ENCODE measurements at regions not wholly inside any gene's neighbourhood (a gene's known extent, or its start where the extent isn't known, plus 50 kb on each side); places are given as distances from the start of the nearest gene placed in this dataset.
"Not testable (repeated sequence)": the region's sequence is repeated elsewhere in the genome, so short reads cannot be mapped to it uniquely, and the experiment has no call there.

DNA sequence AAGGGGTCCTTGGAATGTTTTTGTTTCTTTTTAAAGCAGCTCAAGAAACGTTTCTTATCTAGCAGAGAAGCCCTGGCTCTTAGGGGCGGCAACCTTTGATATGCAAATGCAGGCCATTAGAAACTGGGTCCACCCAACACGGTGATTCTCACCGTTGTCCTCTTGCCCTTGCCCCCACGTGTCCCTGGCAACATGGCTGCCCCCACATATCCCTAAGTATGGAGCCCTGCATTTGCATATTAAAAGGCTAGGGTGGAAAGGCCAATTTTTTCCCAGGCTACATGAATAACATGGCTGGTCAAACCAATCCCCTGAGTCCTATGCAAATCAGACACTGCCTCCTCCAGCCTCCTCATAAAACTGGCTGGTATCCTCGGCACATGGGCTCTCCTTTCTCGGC, 230.1 kb upstream of the SPOPL start:
- peak overlapping the region; percentile 47 for H3K27ac ChIP-seq (ENCODE audit: low read depth, low read length)
- H3K4me1 ChIP-seq (ENCODE audit: control insufficient read depth, insufficient read depth, low read length), result peaks cover 49% of the 10 kb centered on the region

DNA sequence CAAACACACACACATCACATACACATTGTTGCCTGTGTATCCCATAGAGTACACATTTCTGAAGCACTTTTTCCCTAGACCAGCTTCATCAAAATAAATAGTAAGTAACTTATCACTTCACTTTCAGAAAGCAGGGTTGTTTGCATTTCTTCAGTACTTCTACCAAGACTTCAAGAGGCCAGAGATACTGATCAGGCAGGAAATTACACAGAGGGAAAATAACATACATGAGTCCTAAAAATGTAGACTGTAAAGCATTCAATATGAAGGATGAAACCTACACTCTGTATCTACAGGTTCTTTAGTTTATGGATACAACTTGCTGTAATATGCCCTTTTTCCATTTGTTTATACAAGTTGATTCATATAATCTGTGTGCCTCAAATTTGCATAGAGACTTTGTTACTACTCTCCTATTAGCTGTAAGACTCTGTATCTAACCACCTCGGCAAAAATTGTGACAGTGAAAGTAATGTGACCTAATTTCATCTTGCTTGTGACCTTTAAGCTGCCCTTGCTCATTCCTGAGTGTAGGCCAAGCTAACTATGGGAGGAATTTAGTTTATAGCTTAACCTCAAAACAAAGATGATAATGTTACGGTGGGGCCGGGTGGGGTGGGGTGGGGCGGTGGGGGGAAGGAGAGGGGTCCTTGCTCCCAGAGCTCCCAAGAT, 228.9 kb upstream of the SPOPL start:
- Histone ChIP-seq H3K27ac (ENCODE audit: low read depth, low read length) (no peak overlapping the region), H3K4me1 (ENCODE audit: control insufficient read depth, insufficient read depth, low read length) (peaks cover 51% of the 10 kb centered on the region), H3K27me3 (ENCODE audit: control insufficient read depth, insufficient read depth, low read length) (no peaks in the 10 kb centered on the region), H3K9ac (ENCODE audit: low read depth, low read length) (no peak overlapping the region), H3K4me3 (ENCODE audit: low read depth, low read length) (no peak overlapping the region), H3K36me3 (ENCODE audit: control insufficient read depth, insufficient read depth, low read length) (no peaks in the 10 kb centered on the region), H3K9me3 (ENCODE audit: control insufficient read depth, insufficient read depth, low read length) (no peaks in the 10 kb centered on the region)

More for the DNA sequence above, 230.1 kb upstream of the SPOPL start:
- no peaks in the 10 kb centered on the region for H3K36me3 ChIP-seq (ENCODE audit: control insufficient read depth, insufficient read depth, low read length)
- no peak overlapping the region for H3K9ac ChIP-seq (ENCODE audit: low read depth, low read length)
- no peaks in the 10 kb centered on the region for H3K9me3 ChIP-seq (ENCODE audit: control insufficient read depth, insufficient read depth, low read length)
- no peaks in the 10 kb centered on the region for H3K27me3 ChIP-seq (ENCODE audit: control insufficient read depth, insufficient read depth, low read length)
- no peak overlapping the region; the same call in 1 of the 2 replicates for H3K4me3 ChIP-seq (ENCODE audit: low read depth, low read length)

DNA sequence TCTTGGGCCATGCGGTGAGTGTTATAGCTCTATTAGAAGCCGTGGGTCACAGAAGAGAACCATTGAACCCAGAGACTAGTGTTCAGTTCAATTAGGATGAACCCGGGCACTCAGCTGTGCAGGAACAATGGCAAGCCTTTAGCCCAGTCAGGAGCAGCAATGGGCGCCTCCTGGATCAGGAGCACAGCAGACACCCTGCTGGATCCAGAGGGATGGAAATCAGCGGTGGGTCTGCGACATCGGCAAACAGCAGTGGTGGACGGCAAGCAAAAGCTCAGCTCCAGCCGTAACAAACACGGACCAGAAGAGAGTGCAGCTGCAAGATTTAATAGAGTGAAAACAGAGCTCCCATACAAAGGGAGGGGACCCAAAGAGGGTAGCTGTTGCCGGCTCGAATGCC, 228.3 kb upstream of the SPOPL start:
- H3K9me3 ChIP-seq (ENCODE audit: control insufficient read depth, insufficient read depth, low read length); H3K9ac ChIP-seq (ENCODE audit: low read depth, low read length); H3K27me3 ChIP-seq (ENCODE audit: control insufficient read depth, insufficient read depth, low read length); H3K27ac ChIP-seq (ENCODE audit: low read depth, low read length); H3K36me3 ChIP-seq (ENCODE audit: control insufficient read depth, insufficient read depth, low read length); H3K4me3 ChIP-seq (ENCODE audit: low read depth, low read length): not testable (repeated sequence)
- peaks cover 49% of the 10 kb centered on the region for H3K4me1 ChIP-seq (ENCODE audit: control insufficient read depth, insufficient read depth, low read length)

DNA sequence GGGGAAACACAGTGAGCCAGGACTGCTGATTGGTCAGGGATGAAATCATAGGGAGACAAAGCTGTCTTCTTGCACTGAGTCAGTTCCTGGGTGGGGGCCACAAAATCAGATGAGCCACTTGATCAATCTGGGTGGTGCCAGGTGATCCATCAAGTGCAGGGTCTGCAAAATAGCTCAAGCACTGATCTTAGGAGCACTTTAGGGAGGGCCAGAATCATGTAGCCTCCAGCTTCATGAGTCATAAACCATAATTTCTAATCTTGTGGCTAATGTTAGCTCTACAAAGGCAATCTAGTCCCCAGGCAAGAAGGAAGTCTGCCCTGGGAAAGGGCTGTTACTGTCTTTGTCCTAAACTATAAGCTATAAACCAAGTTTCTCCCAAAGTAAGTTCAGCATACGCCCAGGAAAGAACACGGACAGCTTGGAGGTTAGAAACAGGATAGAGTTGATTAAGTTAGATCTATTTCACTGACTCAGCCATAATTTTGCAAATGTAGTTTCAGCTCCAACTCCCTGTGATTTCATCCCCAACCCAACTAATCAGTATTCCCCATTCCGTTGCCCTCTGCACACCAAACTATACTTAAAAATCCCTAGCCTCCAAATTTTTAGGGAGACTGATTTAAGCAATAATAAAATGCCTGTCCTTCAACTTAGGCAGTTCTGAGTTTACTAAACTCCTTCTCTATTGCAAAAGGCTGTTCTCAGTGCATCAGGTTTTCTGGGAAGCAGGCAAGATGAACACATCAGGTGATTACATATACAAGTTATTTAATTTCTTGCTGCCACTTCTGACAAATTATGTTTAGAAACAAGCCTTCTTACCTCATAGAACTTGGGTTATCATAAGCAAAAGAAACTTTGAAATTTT, 226.9 kb upstream of the SPOPL start:
- H3K4me3 ChIP-seq (ENCODE audit: low read depth, low read length), result no peak overlapping the region
- peak overlapping the region; percentile 96 for H3K27ac ChIP-seq (ENCODE audit: low read depth, low read length)
- H3K9ac ChIP-seq (ENCODE audit: low read depth, low read length), result peak overlapping the region; percentile 16; the same call in 1 of the 2 replicates
- H3K4me1 ChIP-seq (ENCODE audit: control insufficient read depth, insufficient read depth, low read length), result peaks cover 45% of the 10 kb centered on the region
- H3K9me3 ChIP-seq (ENCODE audit: control insufficient read depth, insufficient read depth, low read length), result no peaks in the 10 kb centered on the region
- H3K27me3 ChIP-seq (ENCODE audit: control insufficient read depth, insufficient read depth, low read length), result no peaks in the 10 kb centered on the region
- H3K36me3 ChIP-seq (ENCODE audit: control insufficient read depth, insufficient read depth, low read length), result no peaks in the 10 kb centered on the region

DNA sequence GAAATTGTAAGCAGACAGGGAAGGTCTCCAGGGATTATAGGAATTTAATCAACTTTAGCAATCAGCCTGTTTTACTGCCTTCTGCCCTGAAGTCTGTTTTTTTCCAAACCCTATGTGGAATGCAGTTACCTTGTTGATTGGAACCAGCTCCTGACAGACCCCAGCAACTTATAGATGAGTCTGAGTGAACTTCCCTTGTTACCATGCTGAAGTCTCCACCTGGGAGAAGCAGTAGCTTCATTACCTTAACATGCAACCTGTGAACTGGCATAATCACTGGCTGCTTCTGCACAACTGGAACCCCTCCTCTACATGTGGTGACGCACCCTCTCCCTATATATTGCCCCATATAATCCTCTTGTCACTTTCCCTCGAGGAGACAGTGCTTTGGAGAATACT, 226.3 kb upstream of the SPOPL start:
- H3K4me3 ChIP-seq (ENCODE audit: low read depth, low read length), result no peak overlapping the region
- H3K9me3 ChIP-seq (ENCODE audit: control insufficient read depth, insufficient read depth, low read length), result no peaks in the 10 kb centered on the region
- no peaks in the 10 kb centered on the region for H3K36me3 ChIP-seq (ENCODE audit: control insufficient read depth, insufficient read depth, low read length)
- peak overlapping the region; percentile 96 for H3K27ac ChIP-seq (ENCODE audit: low read depth, low read length)
- no peaks in the 10 kb centered on the region for H3K27me3 ChIP-seq (ENCODE audit: control insufficient read depth, insufficient read depth, low read length)
- peaks cover 44% of the 10 kb centered on the region for H3K4me1 ChIP-seq (ENCODE audit: control insufficient read depth, insufficient read depth, low read length)
- H3K9ac ChIP-seq (ENCODE audit: low read depth, low read length), result no peak overlapping the region

DNA sequence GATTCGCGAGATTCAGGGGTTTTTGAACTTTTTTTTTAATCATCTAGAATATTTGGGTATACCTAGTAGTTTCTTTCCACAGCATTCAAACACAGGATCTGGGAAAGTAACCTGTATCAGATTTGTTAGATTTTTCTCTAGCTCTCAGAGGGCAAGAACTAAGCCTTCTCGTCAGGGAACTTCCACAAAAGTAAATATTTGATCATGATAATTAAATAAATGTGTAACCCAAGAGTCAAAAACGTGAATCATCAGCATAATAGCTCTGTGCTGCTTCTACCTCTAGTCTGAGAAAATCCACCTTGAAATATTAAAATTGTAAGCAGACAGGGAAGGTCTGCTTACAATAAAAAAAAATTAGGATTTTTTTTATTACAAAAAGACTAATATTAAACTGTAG, 225.7 kb upstream of the SPOPL start:
- no peak overlapping the region for H3K4me3 ChIP-seq (ENCODE audit: low read depth, low read length)
- no peaks in the 10 kb centered on the region for H3K27me3 ChIP-seq (ENCODE audit: control insufficient read depth, insufficient read depth, low read length)
- H3K4me1 ChIP-seq (ENCODE audit: control insufficient read depth, insufficient read depth, low read length), result peaks cover 44% of the 10 kb centered on the region
- peak overlapping the region; percentile 96 for H3K27ac ChIP-seq (ENCODE audit: low read depth, low read length)
- no peaks in the 10 kb centered on the region for H3K36me3 ChIP-seq (ENCODE audit: control insufficient read depth, insufficient read depth, low read length)
- H3K9ac ChIP-seq (ENCODE audit: low read depth, low read length), result 0 out of 2 replicates have a peak overlapping the region, but pooled peaks have one; percentile 20
- no peaks in the 10 kb centered on the region for H3K9me3 ChIP-seq (ENCODE audit: control insufficient read depth, insufficient read depth, low read length)

DNA sequence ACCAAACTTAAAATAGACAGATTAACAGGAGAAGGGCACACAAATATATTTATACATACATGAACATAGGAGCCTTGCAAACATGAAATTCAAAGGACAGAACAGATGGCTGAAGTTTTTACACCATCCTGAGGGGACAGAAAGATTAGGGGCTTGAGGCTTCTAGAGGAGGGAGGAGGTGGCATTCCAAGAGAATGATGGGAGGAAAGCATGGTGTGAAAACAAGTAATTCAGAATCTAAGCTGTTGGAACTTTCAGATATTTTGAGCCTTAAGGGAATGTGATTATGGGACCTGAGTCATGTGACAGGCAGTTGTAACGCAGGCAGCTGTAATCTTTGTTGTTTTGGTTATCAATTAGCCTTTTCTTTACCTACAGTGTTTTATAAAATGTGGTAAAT, 225.2 kb upstream of the SPOPL start:
- no peak overlapping the region for H3K4me3 ChIP-seq (ENCODE audit: low read depth, low read length)
- H3K9ac ChIP-seq (ENCODE audit: low read depth, low read length), result peak overlapping the region; percentile 20; the same call in 1 of the 2 replicates
- H3K9me3 ChIP-seq (ENCODE audit: control insufficient read depth, insufficient read depth, low read length), result no peaks in the 10 kb centered on the region
- peak overlapping the region; percentile 96 for H3K27ac ChIP-seq (ENCODE audit: low read depth, low read length)
- H3K36me3 ChIP-seq (ENCODE audit: control insufficient read depth, insufficient read depth, low read length), result no peaks in the 10 kb centered on the region
- H3K4me1 ChIP-seq (ENCODE audit: control insufficient read depth, insufficient read depth, low read length), result peaks cover 40% of the 10 kb centered on the region
- H3K27me3 ChIP-seq (ENCODE audit: control insufficient read depth, insufficient read depth, low read length), result no peaks in the 10 kb centered on the region

DNA sequence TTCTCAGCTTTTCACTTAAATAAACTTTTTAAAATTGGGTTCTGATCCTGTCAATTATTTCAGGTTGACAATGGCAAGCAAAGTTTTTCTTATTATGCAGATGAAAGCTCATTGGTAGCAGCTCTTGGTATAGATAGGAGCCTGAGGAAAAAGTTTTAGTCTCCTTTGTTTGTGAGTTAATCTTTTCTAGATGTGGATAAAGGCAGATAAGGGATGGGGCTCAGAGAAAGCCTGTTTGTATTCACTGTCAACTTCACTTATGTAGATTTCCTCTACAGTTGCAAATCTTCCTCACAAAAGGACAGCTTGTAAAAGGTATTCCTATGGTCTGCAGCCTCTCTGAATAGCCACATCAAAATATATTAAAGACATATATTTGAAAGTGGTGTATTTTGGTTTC, 224.5 kb upstream of the SPOPL start:
- peaks cover 39% of the 10 kb centered on the region for H3K4me1 ChIP-seq (ENCODE audit: control insufficient read depth, insufficient read depth, low read length)
- H3K9ac ChIP-seq (ENCODE audit: low read depth, low read length), result peak overlapping the region; percentile 20; the same call in 1 of the 2 replicates
- H3K27ac ChIP-seq (ENCODE audit: low read depth, low read length), result peak overlapping the region; percentile 96
- no peaks in the 10 kb centered on the region for H3K27me3 ChIP-seq (ENCODE audit: control insufficient read depth, insufficient read depth, low read length)
- H3K36me3 ChIP-seq (ENCODE audit: control insufficient read depth, insufficient read depth, low read length), result no peaks in the 10 kb centered on the region
- H3K9me3 ChIP-seq (ENCODE audit: control insufficient read depth, insufficient read depth, low read length), result no peaks in the 10 kb centered on the region
- peak overlapping the region; percentile 28 for H3K4me3 ChIP-seq (ENCODE audit: low read depth, low read length)

DNA sequence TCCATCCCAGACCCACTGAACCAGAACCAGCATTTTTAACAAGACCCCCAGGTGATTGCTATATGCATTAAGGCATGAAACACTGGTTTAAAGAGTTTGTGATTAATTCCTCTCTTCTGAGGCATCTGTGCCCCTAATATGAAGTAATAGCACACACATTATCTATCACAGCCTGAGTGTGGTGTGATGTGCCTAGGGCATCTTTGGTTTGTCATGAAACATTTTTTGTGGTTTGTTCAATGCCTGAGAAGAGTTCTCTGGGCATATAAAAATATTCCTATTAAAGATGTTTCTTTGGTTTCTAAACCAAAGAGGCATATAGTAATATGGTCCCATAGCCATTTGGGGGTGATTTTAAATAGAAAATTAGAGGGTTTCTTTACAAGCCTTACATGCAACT, 221.7 kb upstream of the SPOPL start:
- Histone ChIP-seq H3K9ac (ENCODE audit: low read depth, low read length) (no peak overlapping the region), H3K4me3 (ENCODE audit: low read depth, low read length) (no peak overlapping the region), H3K27ac (ENCODE audit: low read depth, low read length) (no peak overlapping the region), H3K9me3 (ENCODE audit: control insufficient read depth, insufficient read depth, low read length) (no peaks in the 10 kb centered on the region), H3K36me3 (ENCODE audit: control insufficient read depth, insufficient read depth, low read length) (no peaks in the 10 kb centered on the region), H3K4me1 (ENCODE audit: control insufficient read depth, insufficient read depth, low read length) (peaks cover 29% of the 10 kb centered on the region), H3K27me3 (ENCODE audit: control insufficient read depth, insufficient read depth, low read length) (no peaks in the 10 kb centered on the region)

DNA sequence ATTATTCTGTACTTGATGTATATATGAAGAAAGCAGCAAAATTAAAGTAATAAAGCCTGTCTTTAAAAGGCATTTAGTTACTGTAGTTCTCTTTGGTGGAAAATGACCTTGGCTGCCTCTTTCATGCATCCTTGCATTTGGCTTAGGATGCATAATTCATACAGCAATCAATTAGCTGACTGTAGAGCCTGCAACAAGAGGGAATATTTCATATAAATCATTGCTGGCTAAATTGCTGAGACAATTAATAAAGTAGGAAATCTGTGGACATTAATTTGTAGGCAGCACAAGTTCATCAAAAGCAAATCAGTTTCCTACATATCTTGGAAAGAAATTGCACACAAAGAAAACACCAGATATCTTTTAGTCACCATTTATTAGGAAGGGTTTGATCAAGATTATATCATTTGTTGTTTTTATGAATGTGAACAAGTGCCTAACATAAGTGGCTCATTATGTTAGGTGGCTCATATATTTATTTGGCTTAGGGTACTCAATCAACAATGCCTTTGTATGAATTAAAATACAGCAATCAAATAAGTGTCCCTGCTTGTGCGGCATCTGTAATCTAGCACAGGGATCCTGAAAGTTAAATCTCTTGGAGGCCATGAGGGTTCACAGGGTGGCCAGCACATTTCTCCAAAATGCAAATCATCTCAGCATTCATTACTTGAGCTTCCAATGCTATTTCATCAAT, 220.4 kb upstream of the SPOPL start:
- no peak overlapping the region for H3K9ac ChIP-seq (ENCODE audit: low read depth, low read length)

More for the DNA sequence above, 220.4 kb upstream of the SPOPL start:
- H3K4me1 ChIP-seq (ENCODE audit: control insufficient read depth, insufficient read depth, low read length), result peaks cover 16% of the 10 kb centered on the region
- H3K9me3 ChIP-seq (ENCODE audit: control insufficient read depth, insufficient read depth, low read length), result no peaks in the 10 kb centered on the region
- no peak overlapping the region for H3K4me3 ChIP-seq (ENCODE audit: low read depth, low read length)
- H3K27ac ChIP-seq (ENCODE audit: low read depth, low read length), result no peak overlapping the region
- no peaks in the 10 kb centered on the region for H3K27me3 ChIP-seq (ENCODE audit: control insufficient read depth, insufficient read depth, low read length)
- no peaks in the 10 kb centered on the region for H3K36me3 ChIP-seq (ENCODE audit: control insufficient read depth, insufficient read depth, low read length)

All from HUES48 (cell line).